HG03520 (cell line): ENCODE measurements at regions not wholly inside any gene's neighbourhood (a gene's known extent, or its start where the extent isn't known, plus 50 kb on each side); places are given as distances from the start of the nearest gene placed in this dataset.

Source experiments
- ATAC-seq: cut with Tn5 transposase; IDR thresholded peaks from one replicate; pipeline ENCODE4 v1.9.1; 2021; ENCODE audit warnings: mild to moderate bottlenecking, moderate library complexity; ENCODE audit not compliant: unreplicated experiment

DNA sequence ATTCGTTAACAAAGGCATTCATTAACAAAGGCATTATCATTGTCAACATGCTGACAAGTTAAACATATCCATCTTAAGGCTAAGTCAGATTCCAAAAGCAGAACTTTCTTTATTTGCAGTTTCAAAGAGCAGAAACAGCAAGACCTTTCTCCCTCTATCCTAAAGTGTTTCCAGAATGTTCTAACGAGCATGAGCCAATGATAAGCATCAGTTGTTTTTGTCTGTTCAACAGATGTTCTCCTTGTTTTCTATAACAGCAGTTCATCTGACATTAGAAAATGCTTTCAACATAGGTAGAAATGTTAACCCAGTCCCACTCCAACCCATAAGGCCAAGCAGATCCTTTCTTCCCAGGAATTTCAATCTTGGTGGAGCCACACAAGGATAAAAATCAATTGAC, 77.6 kb upstream of the POMGNT2 start:
- ATAC-seq, result no peak

DNA sequence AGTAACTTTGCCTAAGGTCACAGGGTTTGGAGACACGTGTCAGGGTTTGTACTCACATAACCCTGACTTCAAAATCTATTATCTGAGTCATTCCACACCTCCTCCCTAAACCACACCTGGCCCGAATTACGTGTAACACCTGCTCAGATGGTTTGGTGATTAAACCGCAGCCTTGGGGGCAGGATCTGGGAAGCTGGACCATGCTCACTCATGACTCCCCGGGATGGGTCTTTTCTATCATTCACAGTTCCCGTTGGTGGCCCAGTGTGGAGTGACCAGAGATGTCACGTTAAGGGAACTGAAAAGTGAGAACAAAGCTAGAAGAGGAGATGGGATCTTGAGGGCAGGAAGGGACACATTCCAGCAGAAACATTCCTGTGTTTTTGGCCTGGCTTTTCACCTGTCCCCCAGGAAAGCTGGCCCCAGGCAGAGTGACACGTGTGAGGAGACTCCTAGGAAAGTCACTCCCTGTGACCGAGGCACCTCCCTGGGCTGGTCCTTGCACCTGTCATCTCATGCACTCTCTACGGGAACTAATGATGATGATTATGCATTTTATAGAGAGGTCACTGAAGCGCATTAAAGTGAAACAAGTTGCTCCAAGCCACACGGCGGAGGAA, 75.4 kb upstream of the POMGNT2 start:
- peak; percentile 58 for ATAC-seq

DNA sequence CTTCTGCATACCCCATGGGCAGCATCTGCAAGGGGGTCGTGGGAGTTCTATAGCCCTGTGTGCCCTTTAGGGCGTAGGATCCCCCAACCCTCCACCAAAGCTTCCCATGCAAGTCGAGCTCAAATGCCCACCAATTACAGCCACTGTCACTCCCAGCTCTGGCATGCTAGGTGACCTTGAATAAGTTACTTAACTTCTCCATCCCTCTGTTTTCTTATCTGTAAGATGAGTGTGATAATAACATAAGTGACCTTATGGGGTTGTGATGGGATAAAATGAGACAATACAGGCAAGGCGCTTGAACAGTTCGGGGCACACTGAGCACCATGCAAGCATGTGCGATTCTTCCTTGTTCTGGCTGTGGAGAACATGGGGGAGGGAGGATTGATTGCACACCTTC, 74.8 kb upstream of the POMGNT2 start:
- ATAC-seq, result no peak

DNA sequence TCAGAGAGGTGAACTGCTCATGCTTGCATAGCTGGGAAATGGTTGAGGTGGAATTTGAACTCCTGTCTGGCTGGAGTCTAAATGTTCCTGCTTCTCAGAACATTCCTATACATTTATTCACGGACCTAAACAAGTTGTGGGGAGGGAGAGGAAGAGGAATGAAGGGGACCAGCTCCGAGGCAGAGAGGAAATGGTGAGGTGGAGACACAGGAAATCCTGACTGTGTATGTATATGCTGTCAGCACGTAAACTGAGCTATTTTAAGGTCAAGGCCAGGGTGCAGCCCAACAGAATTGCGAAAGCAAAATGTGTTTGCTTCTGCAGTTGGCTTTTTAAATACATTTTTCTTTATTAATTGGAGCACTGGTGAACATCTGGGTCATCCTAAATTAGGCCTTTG, 74.1 kb upstream of the POMGNT2 start:
- no peak for ATAC-seq

DNA sequence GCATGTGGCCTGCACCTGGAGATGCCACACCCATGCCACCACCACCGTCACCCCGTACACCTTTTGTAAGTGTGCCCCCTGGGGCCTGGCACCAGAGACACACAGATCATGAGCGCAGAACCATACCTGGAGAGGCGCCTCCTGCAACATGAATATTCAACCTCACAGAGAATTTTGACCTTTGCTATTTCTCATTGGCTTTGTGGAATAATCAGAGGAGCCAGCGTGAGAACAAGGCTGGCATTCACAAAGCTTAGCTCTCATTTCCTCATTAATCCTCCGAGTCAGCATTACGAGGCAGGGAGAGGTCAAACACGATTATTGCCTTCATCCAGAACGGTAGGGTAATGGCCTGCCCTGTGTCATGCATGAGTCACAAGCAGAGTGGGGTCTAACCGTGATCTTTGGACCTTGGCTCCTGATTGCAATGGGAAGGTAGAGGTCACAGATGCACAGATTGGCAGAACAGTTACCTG, 73.0 kb upstream of the POMGNT2 start:
- ATAC-seq, result no peak

DNA sequence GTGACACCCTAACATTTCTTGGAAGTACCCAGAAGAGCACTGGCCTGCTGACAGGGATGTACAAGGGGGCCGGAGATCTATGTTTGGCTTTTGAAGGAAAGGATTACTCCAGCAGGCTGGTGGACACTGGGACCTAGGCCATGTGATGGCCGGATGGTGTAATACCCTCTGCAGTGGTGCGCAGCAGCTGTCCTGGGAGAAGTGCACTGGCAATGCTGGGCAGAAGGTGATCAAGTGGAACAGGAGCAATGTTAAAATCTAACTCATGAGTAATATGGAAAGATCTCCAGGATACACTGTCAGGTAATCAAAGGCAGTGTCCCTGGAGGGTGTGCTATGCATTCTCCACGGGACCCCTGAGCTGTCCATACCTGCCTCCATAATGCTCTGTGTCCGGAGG, 71.2 kb upstream of the POMGNT2 start:
- ATAC-seq, result no peak

DNA sequence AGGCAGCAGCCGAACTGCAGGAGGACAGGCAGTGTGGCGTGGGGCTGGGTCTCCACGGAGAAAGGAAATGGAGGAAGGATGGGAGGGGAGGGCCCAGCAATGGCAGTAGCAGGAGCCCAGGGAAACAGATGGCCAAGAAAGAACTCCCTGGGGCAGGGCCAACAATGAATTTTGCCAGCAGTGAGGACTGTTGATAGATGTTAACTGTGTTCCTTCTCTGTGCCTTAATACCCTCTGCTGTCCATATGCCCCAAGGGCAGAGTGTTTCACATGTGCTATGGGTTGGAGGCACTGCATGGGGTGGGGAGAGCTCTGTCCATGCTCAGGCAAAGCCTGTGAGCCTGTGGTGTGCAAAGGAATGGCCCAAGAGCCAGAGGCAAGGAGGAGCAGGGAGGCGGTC, 70.8 kb upstream of the POMGNT2 start:
- ATAC-seq, result no peak

DNA sequence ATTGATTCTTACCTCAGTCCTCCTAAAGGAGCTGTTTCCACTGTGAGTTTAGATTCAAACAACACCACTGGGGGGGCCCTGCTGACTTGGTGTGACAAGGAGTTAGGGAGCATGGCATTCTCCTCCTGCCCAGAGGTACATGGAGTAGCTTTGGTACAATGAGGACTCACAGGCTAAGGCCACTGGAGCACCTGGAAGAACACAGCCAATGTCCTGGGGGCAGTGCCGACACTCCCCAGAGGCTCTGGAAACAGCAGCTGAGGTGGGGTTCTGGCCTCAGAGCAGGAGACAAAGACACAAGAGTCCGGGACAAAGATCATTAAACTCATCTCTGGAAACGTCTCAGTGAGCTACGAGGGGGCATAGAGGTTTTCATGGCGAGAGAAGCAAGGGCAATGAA, 69.7 kb upstream of the POMGNT2 start:
- no peak for ATAC-seq

DNA sequence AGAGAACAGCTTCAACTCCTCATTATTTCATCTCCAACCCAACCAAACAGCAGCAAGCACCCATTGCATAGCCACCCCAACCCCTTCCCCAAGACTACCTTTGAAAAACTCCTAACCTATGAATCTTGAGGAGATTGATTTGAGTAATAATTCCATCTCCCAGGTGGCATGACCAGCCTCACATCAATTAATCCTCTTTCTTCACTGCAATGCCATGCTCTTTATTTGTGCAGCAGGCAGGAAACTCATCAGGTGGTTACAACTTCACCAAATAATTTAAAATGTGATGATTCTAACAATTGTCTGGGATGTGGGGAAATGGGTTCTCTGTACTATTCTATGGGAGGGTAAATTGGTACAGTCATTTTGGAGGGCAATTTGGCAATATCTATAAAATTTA, 68.1 kb upstream of the POMGNT2 start:
- ATAC-seq, result no peak

DNA sequence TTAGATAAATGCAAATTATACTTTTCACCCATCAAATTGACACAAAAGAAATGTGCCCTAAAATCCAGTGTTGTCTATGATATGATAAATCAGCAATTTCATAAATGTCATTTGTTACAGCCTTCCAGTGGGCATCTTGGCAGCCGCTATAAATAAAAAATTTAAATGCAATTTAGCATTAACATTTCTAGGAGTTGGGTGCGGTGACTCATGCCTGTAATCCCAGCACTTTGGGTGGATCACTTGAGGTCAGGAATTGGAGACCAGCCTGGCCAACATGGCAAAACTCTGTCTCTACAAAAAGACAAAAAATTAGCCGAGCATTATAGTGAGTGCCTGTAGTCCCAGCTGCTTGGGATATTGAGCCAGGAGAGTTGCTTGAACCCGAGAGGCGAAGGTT, 65.9 kb upstream of the POMGNT2 start:
- ATAC-seq, result no peak

DNA sequence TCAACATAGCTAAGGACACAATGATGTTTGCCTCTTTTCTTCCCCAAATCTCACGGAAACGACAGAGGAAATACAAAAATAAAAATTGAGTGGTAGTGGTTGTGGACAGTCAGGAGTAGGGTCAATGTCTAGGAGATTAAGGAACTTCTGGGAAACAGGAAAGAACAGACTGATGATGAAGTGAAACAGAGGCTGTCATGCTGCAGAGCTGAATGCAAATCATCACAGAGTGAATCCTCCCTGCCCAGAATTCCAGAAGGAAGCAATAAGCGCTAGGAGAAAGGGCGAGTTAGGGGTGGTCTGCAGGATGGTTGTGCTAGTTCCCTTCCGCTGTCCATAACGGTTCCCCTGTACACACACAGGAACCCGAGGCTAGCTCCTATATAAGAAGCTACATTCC, 64.7 kb upstream of the POMGNT2 start:
- no peak for ATAC-seq

DNA sequence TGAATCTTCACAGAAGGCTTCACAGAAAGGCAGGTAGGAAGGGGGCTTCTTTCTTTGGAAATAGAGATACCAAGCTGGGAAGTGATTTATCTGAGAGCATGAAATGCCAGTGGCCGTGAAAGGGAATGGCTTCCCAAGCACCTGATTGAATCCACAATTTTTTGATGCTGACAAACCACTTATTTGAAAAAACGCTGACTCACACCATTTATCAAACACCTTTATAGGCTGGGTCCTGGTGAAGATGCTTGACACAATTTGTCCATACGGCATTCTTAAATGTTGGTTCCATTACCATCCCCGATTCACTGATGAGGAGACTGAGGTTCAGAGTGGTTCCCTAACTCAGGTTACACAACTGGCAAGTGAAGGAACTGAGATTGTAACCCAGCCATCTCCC, 64.1 kb upstream of the POMGNT2 start:
- no peak for ATAC-seq

DNA sequence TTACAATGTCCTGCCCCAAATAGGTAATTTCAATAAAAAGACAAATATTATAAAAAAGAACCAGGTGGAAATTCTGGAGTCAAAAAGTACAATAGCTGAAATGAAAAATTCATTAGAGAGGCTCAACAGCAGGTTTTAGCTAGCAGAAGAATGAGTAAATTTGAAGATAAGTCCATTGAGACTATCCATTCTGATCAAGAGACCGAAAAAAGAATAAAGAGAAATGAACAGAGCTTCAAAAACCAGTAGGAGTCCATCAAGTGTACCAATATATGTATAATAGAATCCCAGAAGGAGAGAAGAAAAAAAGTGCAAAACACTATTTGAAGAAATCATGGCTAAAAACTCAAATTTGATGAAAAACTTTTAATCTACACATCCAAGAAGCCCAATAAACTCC, 60.5 kb upstream of the POMGNT2 start:
- no peak for ATAC-seq

DNA sequence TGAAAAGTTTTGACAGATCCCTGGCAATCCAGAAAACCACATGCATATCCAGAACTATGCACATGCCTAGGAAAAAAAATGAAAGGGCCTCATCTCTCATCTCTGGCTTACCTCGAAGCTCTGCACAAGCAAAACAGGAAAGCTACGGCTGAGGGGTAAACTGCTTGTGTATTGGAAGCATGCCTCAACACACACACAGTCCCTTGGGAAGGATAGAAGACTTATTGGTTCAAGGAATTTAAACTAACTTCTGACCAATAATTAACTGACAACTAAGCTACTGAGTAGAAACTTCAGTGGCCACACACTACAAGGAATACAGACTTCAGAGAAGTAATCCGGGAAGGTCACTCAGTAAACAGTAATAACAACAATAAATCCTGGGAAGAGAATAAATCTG, 59.9 kb upstream of the POMGNT2 start:
- ATAC-seq, result no peak

DNA sequence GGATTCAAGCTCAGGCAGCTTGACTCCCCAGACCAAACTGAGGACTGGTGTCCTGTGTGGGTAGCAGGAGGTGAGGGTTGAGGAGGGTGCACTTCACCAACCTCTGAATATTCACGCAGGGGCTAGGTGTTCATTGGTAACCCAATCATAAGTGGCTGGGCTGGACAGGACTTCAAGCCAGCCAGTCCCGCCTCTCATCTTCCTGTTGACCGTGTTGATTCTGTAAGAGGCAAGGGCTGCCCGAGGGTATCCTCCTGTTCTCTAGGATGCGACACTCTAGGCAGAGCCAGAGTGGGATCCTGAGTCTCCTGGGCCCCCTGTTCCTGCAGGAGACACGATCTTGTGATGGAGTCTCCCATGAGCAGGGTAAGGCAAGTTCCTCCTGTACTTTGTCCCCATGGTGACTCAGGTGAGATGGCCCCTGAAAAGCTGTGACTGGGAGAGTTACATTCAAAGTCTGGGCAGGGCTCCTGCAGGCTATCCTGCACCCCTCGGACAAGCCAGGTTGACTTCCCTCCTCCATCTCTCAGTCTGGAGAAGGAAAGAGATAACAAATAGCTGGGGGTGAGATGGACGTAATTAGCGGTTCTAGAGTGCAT, 58.1 kb upstream of the POMGNT2 start:
- no peak for ATAC-seq

DNA sequence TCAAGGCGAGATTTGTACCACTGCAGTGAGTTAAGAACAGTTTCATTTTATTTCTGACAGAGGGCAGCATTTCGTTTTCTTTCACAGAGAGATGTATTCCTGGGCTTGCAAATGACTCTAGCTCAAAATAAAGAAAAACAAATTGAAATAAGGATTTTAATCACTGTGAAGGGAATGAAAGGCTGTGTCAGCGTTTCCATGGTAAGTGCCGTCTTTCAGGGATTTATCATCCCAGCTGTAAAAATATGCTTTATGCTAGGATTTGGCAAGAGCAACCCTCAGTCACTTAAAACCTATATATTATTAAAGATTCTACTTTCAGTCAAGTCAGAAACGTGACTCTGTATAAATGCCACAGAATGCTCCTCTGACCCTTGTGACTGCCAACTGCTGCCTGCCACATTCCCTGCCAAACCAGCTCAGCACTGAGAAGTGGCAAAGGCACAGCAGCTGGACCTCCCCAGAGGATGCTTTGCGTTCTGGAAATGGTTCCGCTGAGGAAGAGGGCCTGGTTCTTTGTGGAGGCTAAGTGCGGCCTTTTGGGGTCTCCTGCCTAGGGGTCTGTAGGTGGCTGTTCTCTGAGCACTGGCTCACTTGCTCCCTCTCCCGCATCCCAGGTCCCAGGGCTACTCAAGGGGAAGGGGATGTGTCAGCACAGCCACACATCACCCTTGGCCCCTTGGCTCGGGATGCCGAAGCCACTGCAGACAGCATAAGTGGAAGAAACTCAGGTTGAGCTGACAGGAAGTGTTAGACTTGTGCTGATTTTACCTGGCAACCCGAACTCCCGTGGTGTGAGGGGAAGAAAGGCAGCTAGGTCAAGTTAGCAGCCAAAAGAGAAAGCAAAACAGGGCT, 56.6 kb upstream of the POMGNT2 start:
- no peak for ATAC-seq

DNA sequence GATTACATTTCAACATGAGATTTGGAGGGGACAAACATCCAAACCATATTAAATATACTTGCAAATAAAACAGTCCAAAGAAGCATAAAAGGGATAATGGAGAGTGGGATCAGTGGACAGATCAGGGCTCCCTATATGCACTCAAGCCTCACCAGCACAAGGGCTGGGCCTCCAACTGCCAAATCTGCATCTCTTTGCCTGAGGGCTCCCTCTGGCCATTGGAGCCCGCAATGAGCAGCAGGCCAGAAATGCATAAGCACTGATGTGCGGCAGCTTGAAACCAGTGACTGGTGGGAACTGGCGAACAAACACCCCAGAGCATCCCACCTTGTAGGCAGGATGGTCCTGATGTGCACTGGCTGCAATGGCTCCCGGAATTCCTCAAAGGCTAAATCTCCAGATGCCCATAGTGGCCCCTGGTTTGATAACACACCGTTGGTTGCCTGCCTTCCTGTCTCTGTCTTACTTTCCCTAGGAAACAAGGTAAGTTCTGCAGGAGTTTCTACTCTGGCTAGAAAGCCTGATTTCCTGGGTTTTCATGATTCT, 55.9 kb upstream of the POMGNT2 start:
- ATAC-seq, result no peak

DNA sequence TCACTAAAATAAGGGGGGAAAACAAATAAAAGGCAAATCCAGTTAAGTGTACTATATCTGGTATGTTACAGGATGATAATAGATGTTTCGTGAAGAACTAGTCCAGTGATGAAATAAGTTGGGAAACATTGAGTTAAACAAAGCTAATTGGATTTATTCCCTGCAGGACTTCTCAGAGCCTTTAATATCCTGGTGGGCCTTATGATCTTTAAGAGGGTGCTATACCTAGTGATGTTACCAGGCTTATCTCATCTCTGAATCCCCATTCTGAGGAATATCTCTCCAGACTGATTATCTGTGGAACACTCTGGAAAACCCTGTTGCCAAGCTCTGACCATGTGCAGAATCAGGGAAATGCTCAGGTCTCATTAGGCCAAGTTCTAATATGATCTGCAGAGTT, 54.8 kb upstream of the POMGNT2 start:
- ATAC-seq, result no peak

DNA sequence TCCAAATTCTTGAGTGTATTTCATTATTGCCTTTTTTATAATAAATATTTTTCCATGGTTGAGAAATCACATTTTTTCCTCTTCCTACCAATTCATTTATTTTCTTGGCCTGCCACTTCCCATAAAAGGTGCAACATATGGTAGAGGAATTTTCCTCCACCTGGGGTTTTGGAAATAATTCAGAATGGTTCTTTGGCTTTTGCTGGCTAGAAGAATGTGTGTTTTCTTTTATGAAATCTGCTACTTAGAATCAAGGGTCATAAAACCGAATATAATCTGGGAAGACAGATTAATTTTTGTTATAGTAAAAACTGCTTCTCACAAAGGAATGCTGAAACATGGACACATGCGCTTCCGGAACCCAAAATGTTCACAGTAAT, 54.0 kb upstream of the POMGNT2 start:
- ATAC-seq, result no peak

DNA sequence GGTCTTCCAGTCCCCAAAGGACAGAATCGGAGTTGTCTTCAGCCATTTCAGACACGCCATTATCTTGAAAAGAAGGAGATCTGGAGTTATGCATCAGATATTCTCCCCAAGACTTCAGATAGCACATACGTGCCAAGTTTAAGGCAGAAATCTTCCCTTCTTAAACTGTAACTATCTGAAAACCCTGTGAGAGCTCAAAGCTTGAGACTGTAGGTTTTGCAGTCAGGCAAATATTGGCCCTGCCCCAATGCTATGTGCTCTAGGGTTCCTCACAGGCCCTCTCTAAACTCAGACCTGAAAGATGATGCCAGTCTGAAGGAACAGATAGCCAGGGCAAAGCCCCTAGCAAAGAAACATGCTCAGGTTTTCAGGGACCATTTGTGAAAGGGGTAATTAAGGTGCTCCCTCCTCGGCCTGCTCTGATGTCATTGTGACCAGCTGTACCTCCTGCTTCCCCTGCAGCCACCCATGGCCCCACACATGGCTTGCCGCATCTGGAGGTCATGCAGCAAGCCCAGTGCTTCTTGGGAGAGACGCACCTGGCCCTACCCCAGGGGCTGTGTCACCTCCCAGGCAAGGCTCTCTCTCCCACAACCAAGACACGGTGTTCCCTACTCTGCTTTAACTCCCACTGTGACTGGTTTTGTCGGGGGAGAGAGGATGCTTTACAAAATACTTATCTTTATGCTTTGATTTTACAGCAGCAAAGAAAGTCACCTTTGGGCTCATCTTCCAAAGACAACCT, 53.4 kb upstream of the POMGNT2 start:
- no peak for ATAC-seq

DNA sequence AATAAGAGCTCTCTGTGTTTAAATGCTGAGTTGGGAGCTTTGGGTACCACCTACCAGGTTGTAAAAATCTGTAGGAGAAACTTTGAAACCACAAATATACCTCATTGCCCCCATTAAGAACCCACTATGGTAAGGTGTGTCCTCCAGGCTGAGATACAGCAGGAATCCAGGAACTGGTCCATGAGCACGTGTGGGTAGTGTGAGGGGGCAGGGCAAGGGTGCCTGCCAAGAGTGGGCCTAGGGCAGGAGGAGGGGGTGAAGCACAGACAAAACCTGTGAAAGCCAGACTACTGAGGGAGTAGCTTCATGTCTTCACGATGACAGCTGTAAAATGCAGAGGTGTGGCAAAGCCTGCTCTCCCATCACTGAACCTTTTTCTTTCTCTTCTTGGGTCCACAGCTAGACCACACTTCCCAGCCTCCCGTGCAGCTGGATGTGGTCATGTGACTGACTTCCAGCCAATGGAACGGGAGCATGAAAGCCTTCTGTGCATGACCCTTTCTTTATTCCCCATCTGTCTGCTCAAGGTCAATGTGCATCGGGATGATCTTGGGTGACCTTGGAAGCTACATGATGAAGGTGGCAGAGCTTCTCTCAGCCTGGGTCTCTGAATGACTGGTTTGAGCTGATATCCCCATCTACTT, 51.1 kb upstream of the POMGNT2 start:
- ATAC-seq, result no peak
